ENCODE measurements at regions not wholly inside any gene's neighbourhood (a gene's known extent, or its start where the extent isn't known, plus 50 kb on each side); places are given as distances from the start of the nearest gene placed in this dataset.

DNA sequence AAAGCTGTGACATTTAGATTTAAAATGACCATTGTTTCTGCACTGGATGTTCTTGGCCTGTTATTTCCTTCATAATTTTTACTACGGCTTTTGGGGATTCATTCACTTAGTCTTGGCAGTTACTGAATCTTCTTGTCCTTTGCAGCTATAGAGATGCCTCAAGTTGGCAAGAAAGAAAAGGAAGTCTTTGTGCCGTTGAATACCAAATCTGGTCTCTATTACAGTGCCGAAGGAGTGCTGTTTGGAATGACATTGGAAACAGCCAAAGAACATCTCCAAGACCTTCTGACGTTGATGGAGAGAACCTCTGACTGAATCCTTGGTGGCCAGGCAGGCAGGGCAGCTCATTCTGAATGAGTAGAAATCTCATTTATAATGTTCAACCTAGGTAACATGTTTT is 54.3 kb upstream of the NRP1 start:
- TF ChIP-seq, protein P1, sequence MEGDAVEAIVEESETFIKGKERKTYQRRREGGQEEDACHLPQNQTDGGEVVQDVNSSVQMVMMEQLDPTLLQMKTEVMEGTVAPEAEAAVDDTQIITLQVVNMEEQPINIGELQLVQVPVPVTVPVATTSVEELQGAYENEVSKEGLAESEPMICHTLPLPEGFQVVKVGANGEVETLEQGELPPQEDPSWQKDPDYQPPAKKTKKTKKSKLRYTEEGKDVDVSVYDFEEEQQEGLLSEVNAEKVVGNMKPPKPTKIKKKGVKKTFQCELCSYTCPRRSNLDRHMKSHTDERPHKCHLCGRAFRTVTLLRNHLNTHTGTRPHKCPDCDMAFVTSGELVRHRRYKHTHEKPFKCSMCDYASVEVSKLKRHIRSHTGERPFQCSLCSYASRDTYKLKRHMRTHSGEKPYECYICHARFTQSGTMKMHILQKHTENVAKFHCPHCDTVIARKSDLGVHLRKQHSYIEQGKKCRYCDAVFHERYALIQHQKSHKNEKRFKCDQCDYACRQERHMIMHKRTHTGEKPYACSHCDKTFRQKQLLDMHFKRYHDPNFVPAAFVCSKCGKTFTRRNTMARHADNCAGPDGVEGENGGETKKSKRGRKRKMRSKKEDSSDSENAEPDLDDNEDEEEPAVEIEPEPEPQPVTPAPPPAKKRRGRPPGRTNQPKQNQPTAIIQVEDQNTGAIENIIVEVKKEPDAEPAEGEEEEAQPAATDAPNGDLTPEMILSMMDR (IDR thresholded peaks at IDR 0.05), result no peak
- Histone ChIP-seq H3K27ac (no peak overlapping the region), H3K36me3 (no peaks in the 10 kb centered on the region), H3K4me1 (no peaks in the 10 kb centered on the region), H3K9me3 (no peaks in the 10 kb centered on the region), H3K27me3 (ENCODE audit: low read depth) (no peaks in the 10 kb centered on the region), H3K4me3 (no peak overlapping the region)
- intact Hi-C loops (cut with DNase I), result no loop called here
- ATAC-seq (no peak), DNase-seq (no peak)

DNA sequence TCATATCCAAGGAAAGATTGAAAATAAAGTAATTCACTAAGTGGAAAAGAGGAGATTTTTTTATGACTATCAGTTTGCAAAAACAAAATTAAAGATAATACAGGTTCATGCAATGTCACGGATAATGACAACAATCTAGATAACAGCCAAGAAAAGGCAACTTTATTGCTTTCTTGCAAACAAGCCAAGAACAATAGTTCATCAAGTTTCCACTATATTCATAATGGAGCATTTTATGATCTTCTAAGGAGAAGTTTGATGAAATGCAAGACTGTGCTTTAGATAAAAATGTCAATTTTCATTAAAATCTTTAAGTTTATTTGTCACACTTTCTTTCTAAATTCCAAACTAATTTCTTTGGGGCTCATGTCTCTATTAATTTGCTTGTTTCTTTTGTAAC is 53.9 kb upstream of the NRP1 start:
- intact Hi-C loops (cut with DNase I), result no loop called here
- H3K4me3 ChIP-seq, result no peak overlapping the region
- ATAC-seq, result no peak
- no peaks in the 10 kb centered on the region for H3K4me1 ChIP-seq
- H3K9me3 ChIP-seq, result no peaks in the 10 kb centered on the region
- H3K27ac ChIP-seq, result no peak overlapping the region
- H3K27me3 ChIP-seq (ENCODE audit: low read depth), result no peaks in the 10 kb centered on the region
- no peaks in the 10 kb centered on the region for H3K36me3 ChIP-seq
- no peak for DNase-seq
- TF ChIP-seq, protein P1 (IDR thresholded peaks at IDR 0.05), result no peak

DNA sequence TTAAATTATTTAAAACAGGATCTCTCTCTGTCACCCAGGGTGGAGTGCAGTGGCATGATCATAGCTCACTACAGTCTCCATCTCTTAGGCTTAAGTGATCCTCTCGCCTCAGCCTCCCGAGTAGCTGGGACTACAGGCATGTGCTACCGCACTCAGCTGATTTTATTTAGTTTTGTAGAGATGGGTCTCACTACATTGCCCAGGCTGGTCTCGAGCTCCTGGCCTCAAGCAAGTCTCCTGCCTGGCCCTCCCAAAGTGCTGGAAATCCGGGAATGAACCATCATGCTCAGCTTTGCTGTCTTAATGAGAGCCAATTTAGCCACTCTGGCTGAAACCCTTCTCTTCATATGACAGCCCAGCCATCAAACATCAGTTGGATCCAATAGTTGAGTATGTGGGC is 53.3 kb upstream of the NRP1 start:
- TF ChIP-seq, protein P1 (IDR thresholded peaks at IDR 0.05), result no peak
- ATAC-seq (no peak), DNase-seq (no peak)
- Histone ChIP-seq H3K4me3 (no peak overlapping the region), H3K36me3 (no peaks in the 10 kb centered on the region), H3K27me3 (ENCODE audit: low read depth) (no peaks in the 10 kb centered on the region), H3K9me3 (no peaks in the 10 kb centered on the region), H3K4me1 (no peaks in the 10 kb centered on the region), H3K27ac (no peak overlapping the region)
- intact Hi-C loops (cut with DNase I), result no loop called here

DNA sequence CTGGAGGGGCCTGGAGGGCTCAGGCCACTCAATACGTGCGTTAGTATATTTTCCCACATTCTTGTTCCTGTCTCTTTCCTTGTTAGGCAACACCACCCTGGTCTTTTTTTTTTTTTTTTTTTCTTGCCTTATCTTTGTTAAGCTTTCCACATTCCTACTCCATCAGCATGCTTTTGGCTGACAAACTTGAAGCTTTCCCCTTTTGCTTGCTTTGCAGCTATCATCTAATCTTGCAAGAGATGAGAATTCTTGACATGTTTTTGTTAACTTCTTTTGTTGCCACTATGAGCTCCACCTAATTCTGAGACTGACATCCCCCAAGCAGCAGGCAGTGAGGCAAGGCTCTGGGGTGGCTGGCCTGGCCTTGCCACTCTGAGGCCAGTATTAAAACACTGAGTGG is 52.5 kb upstream of the NRP1 start:
- Histone ChIP-seq H3K4me3 (no peak overlapping the region), H3K27me3 (ENCODE audit: low read depth) (no peaks in the 10 kb centered on the region), H3K4me1 (no peaks in the 10 kb centered on the region), H3K36me3 (no peaks in the 10 kb centered on the region), H3K27ac (no peak overlapping the region), H3K9me3 (no peaks in the 10 kb centered on the region)
- DNase-seq, result no peak
- TF ChIP-seq, protein P1 (IDR thresholded peaks at IDR 0.05), result no peak
- no peak for ATAC-seq
- intact Hi-C loops (cut with DNase I), result no loop called here

DNA sequence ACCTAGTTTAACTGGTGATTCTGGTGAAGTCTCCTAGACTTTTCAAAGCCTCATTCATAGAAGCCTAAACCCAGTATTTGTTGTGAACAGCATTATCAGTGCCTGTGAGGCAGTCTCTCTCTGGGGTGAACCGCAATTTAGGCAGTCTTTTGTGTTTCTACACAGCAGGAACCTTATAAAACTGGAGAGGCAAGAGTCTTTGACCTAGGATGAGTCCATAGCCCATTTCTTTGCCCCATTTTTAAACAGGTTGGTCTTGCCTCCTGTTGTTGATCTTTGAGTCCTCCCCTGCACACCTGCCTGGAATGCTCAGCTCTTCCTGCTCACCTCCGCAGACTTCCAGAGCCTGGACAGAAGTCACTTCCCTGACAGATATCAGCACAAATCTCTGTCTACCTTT is 51.2 kb upstream of the NRP1 start:
- H3K36me3 ChIP-seq, result no peaks in the 10 kb centered on the region
- no peak for DNase-seq
- no peaks in the 10 kb centered on the region for H3K27me3 ChIP-seq (ENCODE audit: low read depth)
- H3K4me3 ChIP-seq, result no peak overlapping the region
- H3K4me1 ChIP-seq, result no peaks in the 10 kb centered on the region
- H3K9me3 ChIP-seq, result no peaks in the 10 kb centered on the region
- TF ChIP-seq, protein P1 (IDR thresholded peaks at IDR 0.05), result no peak
- H3K27ac ChIP-seq, result no peak overlapping the region
- intact Hi-C loops (cut with DNase I), result no loop called here
- ATAC-seq, result no peak

DNA sequence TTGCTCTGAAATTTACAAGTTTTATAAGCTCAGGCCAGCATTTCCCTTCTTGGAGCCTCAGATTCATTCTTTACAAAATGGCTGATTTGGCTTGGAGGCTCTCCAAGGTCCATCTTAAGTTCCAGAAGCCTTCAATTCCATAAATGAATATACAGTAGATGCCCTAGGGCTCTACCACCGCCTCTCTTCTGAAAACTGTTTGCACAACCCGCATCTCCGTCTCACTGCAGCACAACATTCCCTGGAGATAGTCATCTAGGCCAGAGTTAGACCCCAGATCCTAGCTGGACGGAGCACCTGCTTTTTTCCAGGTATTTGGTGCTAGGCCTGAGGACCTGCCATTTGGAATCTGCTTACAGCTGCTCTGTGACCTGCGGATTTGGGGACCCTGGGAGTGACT is 50.5 kb upstream of the NRP1 start:
- Histone ChIP-seq H3K4me3 (no peak overlapping the region), H3K4me1 (no peaks in the 10 kb centered on the region), H3K27me3 (ENCODE audit: low read depth) (no peaks in the 10 kb centered on the region), H3K36me3 (no peaks in the 10 kb centered on the region), H3K27ac (no peak overlapping the region), H3K9me3 (no peaks in the 10 kb centered on the region)
- intact Hi-C loops (cut with DNase I), result no loop called here
- TF ChIP-seq, protein P1 (IDR thresholded peaks at IDR 0.05), result no peak
- no peak for ATAC-seq
- DNase-seq, result no peak

All from lower lobe of right lung (tissue), 2 donors.